Endothelial cell of hepatic sinusoid (primary cell): ENCODE measurements at regions not wholly inside any gene's neighbourhood (a gene's known extent, or its start where the extent isn't known, plus 50 kb on each side); places are given as distances from the start of the nearest gene placed in this dataset.

ENCODE experiments used
- in situ Hi-C: cut with HindIII; loops from 2 replicates; pipeline ENCODE4 v1.10.0; 2017; ENCODE audit warnings: low sequenced_read_pairs

DNA sequence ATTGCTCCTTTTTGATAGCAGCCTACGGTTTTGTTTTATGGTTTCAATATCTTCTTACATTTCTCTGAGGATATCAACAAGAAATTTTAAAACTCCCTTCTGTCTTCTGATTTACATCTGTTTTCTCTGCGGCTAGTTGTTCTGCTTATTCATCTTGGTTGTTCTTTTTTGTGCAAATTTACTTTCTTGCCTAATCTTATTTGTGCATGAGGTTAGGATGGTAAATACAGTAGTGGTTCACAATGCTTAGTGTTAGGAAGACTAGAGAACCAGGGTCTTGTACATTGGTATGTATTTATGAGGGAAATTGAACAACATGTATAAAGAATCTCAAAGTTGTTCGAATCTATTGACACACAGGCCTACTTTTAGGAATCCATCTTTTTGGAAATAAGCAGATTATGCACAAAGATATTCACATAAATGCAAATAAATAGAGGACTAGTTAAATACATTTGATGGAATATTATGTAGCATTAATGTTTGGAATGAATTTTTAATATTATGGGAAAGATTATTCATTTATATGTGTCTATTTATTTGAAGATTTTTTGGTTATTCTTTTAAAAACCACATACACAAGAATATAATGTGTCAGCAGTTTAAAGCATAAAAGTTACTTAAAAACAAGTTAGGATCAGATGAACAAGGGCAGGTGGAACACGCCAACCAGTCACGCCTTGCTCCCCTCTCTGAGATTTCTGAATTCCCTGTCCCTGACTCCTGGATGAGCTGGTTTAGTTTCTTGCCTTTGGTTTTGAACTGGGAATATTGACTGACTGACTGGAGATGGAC is 51.4 kb upstream of the RFC3 start:
- in situ Hi-C loops = no loop called here

DNA sequence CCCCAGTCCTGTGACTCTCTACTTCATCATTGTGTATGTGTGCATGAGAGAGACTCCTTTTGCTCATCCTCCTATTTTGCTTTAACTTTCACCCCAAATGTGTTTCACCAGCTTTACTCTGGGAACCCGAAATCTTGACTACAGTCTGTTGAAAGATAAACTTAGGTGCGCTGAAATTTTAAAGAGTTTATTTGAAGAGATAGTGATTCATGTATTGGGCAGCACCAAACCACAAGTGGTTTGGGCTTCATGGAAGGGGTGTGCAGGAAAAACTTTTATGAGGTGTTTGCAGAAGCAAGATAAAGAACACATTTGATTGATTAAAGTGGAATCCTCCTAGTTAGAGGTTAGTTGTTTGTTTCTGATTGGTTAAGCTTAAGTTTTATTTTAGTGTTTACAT is 50.8 kb upstream of the RFC3 start:
- in situ Hi-C loops = no loop called here
